Aorta (tissue), 5 donors: ENCODE measurements at regions not wholly inside any gene's neighbourhood (a gene's known extent, or its start where the extent isn't known, plus 50 kb on each side); places are given as distances from the start of the nearest gene placed in this dataset.

Experiments used
- ATAC-seq: fragments of 200-7000 bp; cut with Tn5 transposase; one replicate; pipeline ENCODE4 v1.9.1; 2022; ENCODE audit warnings: moderate library complexity; ENCODE audit not compliant: low FRiP score
- DNase-seq, 2 donors: peaks; one replicate each; pipeline ENCODE4 v3.0.0-alpha.2; 2020
- H3K27ac ChIP-seq, 2 donors: one replicate each; pipeline ENCODE4 v1.5.1; 2013; ENCODE audit warnings: low read length in 2 of 2, mild to moderate bottlenecking in 2 of 2, moderate library complexity in 2 of 2, control low read depth in 1 of 2, inconsistent platforms in 1 of 2, low read depth in 1 of 2
- H3K27me3 ChIP-seq, 2 donors: one replicate each; pipeline ENCODE4 v1.6.1; 2013; ENCODE audit warnings: control low read depth in 1 of 2, low read length in 1 of 2, mild to moderate bottlenecking in 1 of 2, moderate library complexity in 1 of 2; ENCODE audit not compliant: insufficient read depth in 2 of 2, control insufficient read depth in 1 of 2
- H3K36me3 ChIP-seq, 2 donors: one replicate each; pipeline ENCODE4 v1.6.1; 2013; ENCODE audit warnings: control low read depth in 1 of 2, low read length in 1 of 2, mild to moderate bottlenecking in 1 of 2; ENCODE audit not compliant: insufficient read depth in 2 of 2, control insufficient read depth in 1 of 2
- H3K4me1 ChIP-seq, 2 donors: one replicate each; pipeline ENCODE4 v1.6.1; 2013; ENCODE audit warnings: low read length in 2 of 2, control low read depth in 1 of 2, mild to moderate bottlenecking in 1 of 2, moderate library complexity in 1 of 2; ENCODE audit not compliant: insufficient read depth in 2 of 2, control insufficient read depth in 1 of 2
- H3K4me3 ChIP-seq, 2 donors: one replicate each; pipeline ENCODE4 v1.5.1; 2013; ENCODE audit warnings: low read length in 2 of 2, control low read depth in 1 of 2, mild to moderate bottlenecking in 1 of 2
- H3K9me3 ChIP-seq: one replicate; pipeline ENCODE4 v1.6.1; 2013; ENCODE audit warnings: mild to moderate bottlenecking, low read length; ENCODE audit not compliant: control insufficient read depth
- WGBS, 2 donors: extraction: QIAGEN DNeasy Blood & Tissue Kit; methylation state at CpG; one replicate each; pipeline ENCODE4 v1.1.7; 2013; 5-methylcytosine and 5-hydroxymethylcytosine counted together
- intact Hi-C, 2 donors: fragments of 100-400 bp; cut with DNase I; formaldehyde crosslinking; loops; one replicate each; pipeline versions ENCODE4 v1.14.2 to v1.15.0; 2022
- donor health status: healthy with polysubstance abuse.
- donor health status: Bipolar disorder and iron deficiency.
- donor health status: DM: no; HTN: no; CAD: no.
- donor health status: DM: no; HTN: no; CAD: no.
- donor health status: DM: yes; HTN: yes; CAD: no.

GRCh38 chr9:87138128-87139040, 191.1 kb upstream of the GAS1 start:
- no peak overlapping the region for H3K27ac ChIP-seq
- no peaks in the 10 kb centered on the region for H3K9me3 ChIP-seq
- intact Hi-C loops = no loop called here
- H3K4me3 ChIP-seq = no peak overlapping the region
- no peaks in the 10 kb centered on the region for H3K27me3 ChIP-seq
- no peak for DNase-seq
- H3K36me3 ChIP-seq = no peaks in the 10 kb centered on the region
- no peaks in the 10 kb centered on the region for H3K4me1 ChIP-seq
- 87 to 88% methylated on average over 1 of the region's 1 CpG for WGBS, 2 donors
- no peak for ATAC-seq

GRCh38 chr9:87139099-87139730, 191.9 kb upstream of the GAS1 start:
- no peak overlapping the region for H3K4me3 ChIP-seq
- H3K27ac ChIP-seq = no peak overlapping the region
- H3K27me3 ChIP-seq = no peaks in the 10 kb centered on the region
- DNase-seq (no peak), ATAC-seq (no peak)
- intact Hi-C loops = no loop called here
- H3K9me3 ChIP-seq = no peaks in the 10 kb centered on the region
- 90 to 95% methylated on average over 4 of the region's 4 CpGs for WGBS, 2 donors
- H3K36me3 ChIP-seq = no peaks in the 10 kb centered on the region
- no peaks in the 10 kb centered on the region for H3K4me1 ChIP-seq

GRCh38 chr9:87140142-87140541, 192.8 kb upstream of the GAS1 start:
- intact Hi-C loops = no loop called here
- Histone ChIP-seq H3K4me1 (no peaks in the 10 kb centered on the region), H3K36me3 (no peaks in the 10 kb centered on the region), H3K9me3 (no peaks in the 10 kb centered on the region), H3K4me3 (no peak overlapping the region), H3K27ac (no peak overlapping the region), H3K27me3 (no peaks in the 10 kb centered on the region)
- no peak for ATAC-seq
- DNase-seq = no peak
- WGBS, 2 donors = 95 to 98% methylated on average over 4 of the region's 4 CpGs

- H3K27ac ChIP-seq = no peak overlapping the region
- no peak for ATAC-seq
- intact Hi-C loops = no loop called here
Measured at GRCh38 chr9:87140605-87141109, 193.4 kb upstream of the GAS1 start.

GRCh38 chr9:87141124-87141523, 193.8 kb upstream of the GAS1 start:
- no peaks in the 10 kb centered on the region for H3K9me3 ChIP-seq
- ATAC-seq = no peak
- H3K27me3 ChIP-seq = no peaks in the 10 kb centered on the region
- DNase-seq = no peak
- 91 to 95% methylated on average over 8 of the region's 8 CpGs for WGBS, 2 donors
- H3K27ac ChIP-seq = no peak overlapping the region
- intact Hi-C loops = no loop called here
- no peaks in the 10 kb centered on the region for H3K36me3 ChIP-seq
- no peaks in the 10 kb centered on the region for H3K4me1 ChIP-seq
- H3K4me3 ChIP-seq = no peak overlapping the region

More at GRCh38 chr9:87140605-87141109, 193.4 kb upstream of the GAS1 start:
- DNase-seq = no peak
- no peaks in the 10 kb centered on the region for H3K4me1 ChIP-seq
- H3K27me3 ChIP-seq = no peaks in the 10 kb centered on the region
- no peak overlapping the region for H3K4me3 ChIP-seq
- 93 to 95% methylated on average over 6 of the region's 6 CpGs for WGBS, 2 donors
- no peaks in the 10 kb centered on the region for H3K9me3 ChIP-seq
- H3K36me3 ChIP-seq = no peaks in the 10 kb centered on the region

GRCh38 chr9:87146933-87147332, 199.6 kb upstream of the GAS1 start:
- intact Hi-C loops = loop anchor here (5.0 kb wide), 3 partner anchors 35 to 175 kb away; no protein-coding TSS in a partner anchor
- Histone ChIP-seq H3K4me1 (peaks cover 0 to 3% of the 10 kb centered on the region in 2 donors), H3K27ac (no peak overlapping the region), H3K27me3 (no peaks in the 10 kb centered on the region), H3K9me3 (no peaks in the 10 kb centered on the region), H3K4me3 (no peak overlapping the region), H3K36me3 (no peaks in the 10 kb centered on the region)
- 77 to 90% methylated on average over 7 of the region's 7 CpGs for WGBS, 2 donors
- no peak for DNase-seq
- no peak for ATAC-seq

GRCh38 chr9:87147839-87148238, 200.5 kb upstream of the GAS1 start:
- Histone ChIP-seq H3K4me1 (peaks cover 0 to 3% of the 10 kb centered on the region in 2 donors), H3K27me3 (no peaks in the 10 kb centered on the region), H3K27ac (peak overlapping the region; percentile 51 to 99), H3K4me3 (no peak overlapping the region), H3K9me3 (no peaks in the 10 kb centered on the region), H3K36me3 (no peaks in the 10 kb centered on the region)
- DNase-seq (no peak), ATAC-seq (no peak)
- WGBS, 2 donors = 76 to 84% methylated on average over 8 of the region's 8 CpGs
- intact Hi-C loops = loop anchor here (1.0 to 5.0 kb wide), 4 partner anchors 36 to 200 kb away; no protein-coding TSS in a partner anchor

- peak; percentile 95 for ATAC-seq
- H3K27me3 ChIP-seq = no peaks in the 10 kb centered on the region
- no peak overlapping the region for H3K4me3 ChIP-seq
- H3K4me1 ChIP-seq = peaks cover 0 to 3% of the 10 kb centered on the region in 2 donors
- DNase-seq = peak; percentile 94 to 95
- no peaks in the 10 kb centered on the region for H3K36me3 ChIP-seq
- no peaks in the 10 kb centered on the region for H3K9me3 ChIP-seq
- H3K27ac ChIP-seq = peak overlapping the region; percentile 98 to 99
- WGBS, 2 donors = 3% methylated on average over 49 of the region's 49 CpGs
- intact Hi-C loops = loop anchor here (1.0 to 5.0 kb wide), 4 partner anchors 36 to 200 kb away; no protein-coding TSS in a partner anchor
Measured at GRCh38 chr9:87148331-87149104, 201.2 kb upstream of the GAS1 start.
